Calu3 (cell line): ENCODE measurements at regions not wholly inside any gene's neighbourhood (a gene's known extent, or its start where the extent isn't known, plus 50 kb on each side); places are given as distances from the start of the nearest gene placed in this dataset.

Source experiments
- BruUV-seq: library from RNA; stranded (reverse); fragments of 400-500 nt; replicated peaks from 2 replicates; lab custom pipeline; 2021; lab: Mats Ljungman, UMichigan
- CTCF ChIA-PET: fragments of 300-600 bp; sonication (Branson Sonifier 250); formaldehyde crosslinking; loops from one replicate; lab custom pipeline; 2022; ENCODE audit warnings: antibody characterized with exemption; lab: Charles Lee
- DNase-seq: peaks from one replicate; pipeline ENCODE4 v3.0.0; 2022
- H3K27ac Mint-ChIP-seq: one replicate; pipeline ENCODE4 v1.8.0; 2022; ENCODE audit warnings: mixed read lengths; ENCODE audit not compliant: unreplicated experiment
- H3K27me3 Mint-ChIP-seq: one replicate; pipeline ENCODE4 v1.8.0; 2022; ENCODE audit warnings: mixed read lengths; ENCODE audit not compliant: unreplicated experiment
- H3K36me3 Mint-ChIP-seq: one replicate; pipeline ENCODE4 v1.8.0; 2022; ENCODE audit warnings: mild to moderate bottlenecking, moderate library complexity, mixed read lengths; ENCODE audit not compliant: insufficient read depth, unreplicated experiment
- H3K4me1 Mint-ChIP-seq: one replicate; pipeline ENCODE4 v1.8.0; 2022; ENCODE audit warnings: mild to moderate bottlenecking, low read depth, mixed read lengths; ENCODE audit not compliant: unreplicated experiment
- H3K4me3 Mint-ChIP-seq: one replicate; pipeline ENCODE4 v1.8.0; 2022; ENCODE audit warnings: mild to moderate bottlenecking, low read depth, moderate library complexity, mixed read lengths; ENCODE audit not compliant: unreplicated experiment
- H3K9me3 Mint-ChIP-seq: one replicate; pipeline ENCODE4 v1.8.0; 2022; ENCODE audit warnings: low read depth, mixed read lengths; ENCODE audit not compliant: unreplicated experiment
- CTCF ChIP-seq: fragments of 200-600 bp; IDR thresholded peaks from one replicate; pipeline ENCODE4 v1.8.0; 2022; ENCODE audit warnings: antibody characterized with exemption; ENCODE audit not compliant: unreplicated experiment
- intact Hi-C: fragments of 100-400 bp; cut with micrococcal nuclease; formaldehyde crosslinking; loops from one replicate; pipeline ENCODE4 v1.10.0; 2022; ENCODE audit not compliant: unreplicated experiment

GRCh38 chr12:30357766-30358490, 337.7 kb downstream of the IPO8 start:
- no peaks in the 10 kb centered on the region for H3K27me3 Mint-ChIP-seq
- no peak for TF ChIP-seq CTCF
- H3K4me3 Mint-ChIP-seq, result no peak overlapping the region
- no peak for DNase-seq
- BruUV-seq, result no TSS peak
- no peaks in the 10 kb centered on the region for H3K36me3 Mint-ChIP-seq
- no peak overlapping the region for H3K27ac Mint-ChIP-seq
- no peaks in the 10 kb centered on the region for H3K4me1 Mint-ChIP-seq
- CTCF ChIA-PET, result no interaction called here
- H3K9me3 Mint-ChIP-seq, result no peaks in the 10 kb centered on the region
- intact Hi-C loops, result no loop called here

- Mint-ChIP-seq H3K27me3 (peaks cover 20% of the 10 kb centered on the region), H3K4me1 (no peaks in the 10 kb centered on the region), H3K27ac (no peak overlapping the region), H3K4me3 (no peak overlapping the region), H3K36me3 (no peaks in the 10 kb centered on the region), H3K9me3 (no peaks in the 10 kb centered on the region)
- CTCF ChIA-PET, result no interaction called here
- no TSS peak for BruUV-seq
- no peak for DNase-seq
- TF ChIP-seq CTCF, result no peak
- intact Hi-C loops, result no loop called here
Measured at GRCh38 chr12:30345744-30346471, 349.8 kb downstream of the IPO8 start.

- H3K9me3 Mint-ChIP-seq, result no peaks in the 10 kb centered on the region
- no peak overlapping the region for H3K4me3 Mint-ChIP-seq
- H3K27ac Mint-ChIP-seq, result no peak overlapping the region
- H3K4me1 Mint-ChIP-seq, result no peaks in the 10 kb centered on the region
- CTCF ChIA-PET, result no interaction called here
- intact Hi-C loops, result no loop called here
- TF ChIP-seq CTCF, result no peak
- DNase-seq, result no peak
- H3K27me3 Mint-ChIP-seq, result peaks cover 28% of the 10 kb centered on the region
- BruUV-seq, result no TSS peak
- H3K36me3 Mint-ChIP-seq, result no peaks in the 10 kb centered on the region
Measured at GRCh38 chr12:30330565-30330964, 365.1 kb downstream of the IPO8 start.

- H3K36me3 Mint-ChIP-seq, result no peaks in the 10 kb centered on the region
- no TSS peak for BruUV-seq
- no peaks in the 10 kb centered on the region for H3K9me3 Mint-ChIP-seq
- H3K27me3 Mint-ChIP-seq, result peaks cover 28% of the 10 kb centered on the region
- H3K4me1 Mint-ChIP-seq, result no peaks in the 10 kb centered on the region
- DNase-seq, result no peak
- no peak overlapping the region for H3K4me3 Mint-ChIP-seq
- TF ChIP-seq CTCF, result no peak
- intact Hi-C loops, result no loop called here
- CTCF ChIA-PET, result no interaction called here
- no peak overlapping the region for H3K27ac Mint-ChIP-seq
Measured at GRCh38 chr12:30329281-30329680, 366.4 kb downstream of the IPO8 start.
